ENCODE measurements at regions not wholly inside any gene's neighbourhood (a gene's known extent, or its start where the extent isn't known, plus 50 kb on each side); places are given as distances from the start of the nearest gene placed in this dataset.

- DNase-seq (ENCODE audit: low spot score) = no peak
Observed at GRCh38 chr4:71275570-71275969, 63.2 kb upstream of the SLC4A4 start.

- DNase-seq (ENCODE audit: low spot score) = no peak
Observed at GRCh38 chr4:71277353-71277752, 61.5 kb upstream of the SLC4A4 start.

GRCh38 chr4:71283642-71284257 is 55.1 kb upstream of the SLC4A4 start:
- DNase-seq (ENCODE audit: low spot score) = no peak

- DNase-seq (ENCODE audit: low spot score) = no peak
Observed at GRCh38 chr4:71287305-71287704, 51.5 kb upstream of the SLC4A4 start.

- no peak for DNase-seq (ENCODE audit: low spot score)
Observed at GRCh38 chr4:71288875-71289274, 49.9 kb upstream of the SLC4A4 start.
